Liver (tissue), 8 donors: ENCODE measurements at regions not wholly inside any gene's neighbourhood (a gene's known extent, or its start where the extent isn't known, plus 50 kb on each side); places are given as distances from the start of the nearest gene placed in this dataset.

Experiments used
- DNase-seq: peaks from one replicate; pipeline ENCODE4 v3.0.0-alpha.2; 2017; ENCODE audit warnings: low spot score
- H3K27ac ChIP-seq, 2 donors: one replicate each; pipeline ENCODE4 v1.7.0; 2013; ENCODE audit warnings: inconsistent platforms in 2 of 2, low read length in 2 of 2, control low read depth in 1 of 2, low read depth in 1 of 2, mild to moderate bottlenecking in 1 of 2
- H3K27me3 ChIP-seq, 4 donors: one replicate each; pipeline versions ENCODE4 v1.6.1 to v1.7.0; 2013; ENCODE audit warnings: low read length in 3 of 4, inconsistent platforms in 1 of 4, mild to moderate bottlenecking in 1 of 4, moderate library complexity in 1 of 4; ENCODE audit not compliant: control insufficient read depth in 4 of 4, insufficient read depth in 4 of 4
- H3K36me3 ChIP-seq, 4 donors: one replicate each; pipeline versions ENCODE4 v1.6.1 to v1.7.0; 2013; ENCODE audit warnings: low read length in 3 of 4, mild to moderate bottlenecking in 3 of 4, low read depth in 1 of 4, moderate library complexity in 1 of 4; ENCODE audit not compliant: control insufficient read depth in 4 of 4, insufficient read depth in 3 of 4
- H3K4me1 ChIP-seq, 4 donors: one replicate each; pipeline versions ENCODE4 v1.6.1 to v1.7.0; 2013; ENCODE audit warnings: low read length in 3 of 4, mild to moderate bottlenecking in 3 of 4, moderate library complexity in 1 of 4; ENCODE audit not compliant: control insufficient read depth in 4 of 4, insufficient read depth in 4 of 4
- H3K4me3 ChIP-seq, 3 donors: one replicate each; pipeline versions ENCODE4 v1.6.1 to v1.7.0; 2013; ENCODE audit warnings: low read length in 3 of 3, control low read depth in 1 of 3, low read depth in 1 of 3, mild to moderate bottlenecking in 1 of 3
- H3K9ac ChIP-seq, 2 donors: one replicate each; pipeline ENCODE4 v1.7.0; 2013; ENCODE audit warnings: low read length in 2 of 2, mild to moderate bottlenecking in 2 of 2, moderate library complexity in 2 of 2, control low read depth in 1 of 2, low read depth in 1 of 2
- H3K9me3 ChIP-seq, 4 donors: one replicate each; pipeline versions ENCODE4 v1.6.1 to v1.7.0; 2013; ENCODE audit warnings: low read length in 3 of 4; ENCODE audit not compliant: control insufficient read depth in 4 of 4
- EGR1 ChIP-seq, 2 donors: IDR thresholded peaks; 2 replicates each; pipeline ENCODE4 v1.6.1; 2016 to 2018; ENCODE audit warnings: antibody characterized with exemption in 2 of 2, low read depth in 2 of 2
- FOXA1 ChIP-seq: IDR thresholded peaks from 2 replicates; pipeline ENCODE4 v1.6.1; 2016; ENCODE audit warnings: antibody characterized with exemption
- FOXA2 ChIP-seq: IDR thresholded peaks from 2 replicates; pipeline ENCODE4 v1.6.1; 2016; ENCODE audit warnings: antibody characterized with exemption
- GABPA ChIP-seq, 2 donors: IDR thresholded peaks in 1 of 2; conservative IDR thresholded peaks in 1 of 2; 2 replicates each; pipeline ENCODE4 v1.6.1; 2016; ENCODE audit warnings: antibody characterized with exemption in 2 of 2, mild to moderate bottlenecking in 1 of 2, moderate library complexity in 1 of 2
- HNF4A ChIP-seq, 2 donors: conservative IDR thresholded peaks; 2 replicates each; pipeline ENCODE4 v1.6.1; 2016; ENCODE audit warnings: antibody characterized with exemption in 2 of 2, mild to moderate bottlenecking in 2 of 2
- HNF4G ChIP-seq: IDR thresholded peaks from 2 replicates; pipeline ENCODE4 v1.6.1; 2016; ENCODE audit warnings: antibody characterized with exemption
- JUND ChIP-seq, 2 donors: IDR thresholded peaks; 2 replicates each; pipeline ENCODE4 v1.6.1; 2016; ENCODE audit warnings: antibody characterized with exemption in 2 of 2
- NR2F2 ChIP-seq: IDR thresholded peaks from 2 replicates; pipeline ENCODE4 v1.6.1; 2016; ENCODE audit warnings: antibody characterized with exemption
- RAD21 ChIP-seq, 2 donors: IDR thresholded peaks; 2 replicates each; pipeline ENCODE4 v1.6.1; 2016; ENCODE audit warnings: antibody characterized with exemption in 2 of 2, mild to moderate bottlenecking in 2 of 2
- RXRA ChIP-seq, 2 donors: IDR thresholded peaks; 2 replicates each; pipeline ENCODE4 v1.6.1; 2017 to 2018; ENCODE audit warnings: antibody characterized with exemption in 2 of 2, mild to moderate bottlenecking in 1 of 2
- SP1 ChIP-seq: IDR thresholded peaks from 2 replicates; pipeline ENCODE4 v1.6.1; 2018; ENCODE audit warnings: antibody characterized with exemption, mild to moderate bottlenecking
- TAF1 ChIP-seq: conservative IDR thresholded peaks from 2 replicates; pipeline ENCODE4 v1.6.1; 2016; ENCODE audit warnings: antibody characterized with exemption, mild to moderate bottlenecking
- WGBS: extraction: QIAGEN DNeasy Blood & Tissue Kit; methylation state at CpG from one replicate; pipeline ENCODE4 v1.1.7; 2013; 5-methylcytosine and 5-hydroxymethylcytosine counted together
- TF ChIP-seq, protein P1 (sequence below): fragments of 150-350 bp; IDR thresholded peaks from 2 replicates; pipeline ENCODE4 v1.5.1; 2017; ENCODE audit warnings: improper control_type of control experiment, low read depth, low read length; ENCODE audit not compliant: missing input control
- TF ChIP-seq, protein P2 (sequence below): IDR thresholded peaks from 2 replicates; pipeline ENCODE4 v1.6.1; 2016; ENCODE audit warnings: antibody characterized with exemption, mild to moderate bottlenecking
- TF ChIP-seq, protein P3 (sequence below): IDR thresholded peaks from 2 replicates; pipeline ENCODE4 v1.6.1; 2016; ENCODE audit warnings: antibody characterized with exemption
- TF ChIP-seq, protein P4 (sequence below): IDR thresholded peaks from 2 replicates; pipeline ENCODE4 v1.6.1; 2016; ENCODE audit warnings: antibody characterized with exemption
- TF ChIP-seq, protein P5 (sequence below): IDR thresholded peaks from 2 replicates; pipeline ENCODE4 v1.6.1; 2016; ENCODE audit warnings: antibody characterized with exemption
- donor health status: healthy.
- donor health status: healthy.
- donor health status: healthy.
- donor health status: healthy.
- donor health status: healthy.

DNA sequence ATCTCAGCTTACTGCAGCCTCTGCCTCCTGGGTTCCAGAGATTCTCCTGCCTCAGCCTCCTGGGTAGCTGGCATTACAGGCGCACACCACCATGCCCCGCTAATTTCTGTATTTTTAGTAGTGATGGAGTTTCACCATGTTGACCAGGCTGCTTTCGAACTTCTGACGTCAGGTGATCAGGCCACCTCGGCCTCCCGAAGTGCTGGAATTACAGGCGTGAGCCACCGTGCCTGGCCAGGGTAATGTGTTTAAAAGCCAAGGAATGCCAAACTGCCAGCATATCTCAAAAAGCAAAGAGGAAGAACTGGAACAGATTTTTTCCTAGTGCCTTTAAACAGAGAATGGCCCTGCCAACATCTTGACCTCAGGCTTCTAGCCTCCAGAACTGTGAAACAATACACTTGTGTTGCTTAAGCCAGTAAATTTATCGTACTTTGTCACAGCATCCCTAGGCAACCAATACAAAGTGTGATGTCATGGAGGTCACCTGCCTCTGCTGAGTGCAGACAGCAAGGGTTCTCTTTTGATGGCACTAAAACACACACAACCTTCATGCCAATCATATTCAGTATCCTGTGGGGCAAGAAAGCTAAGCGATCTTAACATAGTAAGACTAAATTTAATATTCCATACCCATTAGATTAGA lies 858.3 kb upstream of the TMPRSS15 start:
- H3K27me3 ChIP-seq = no peaks in the 10 kb centered on the region
- 80% methylated on average over 10 of the region's 10 CpGs for WGBS
- no peaks in the 10 kb centered on the region for H3K4me1 ChIP-seq
- TF ChIP-seq, protein P1, sequence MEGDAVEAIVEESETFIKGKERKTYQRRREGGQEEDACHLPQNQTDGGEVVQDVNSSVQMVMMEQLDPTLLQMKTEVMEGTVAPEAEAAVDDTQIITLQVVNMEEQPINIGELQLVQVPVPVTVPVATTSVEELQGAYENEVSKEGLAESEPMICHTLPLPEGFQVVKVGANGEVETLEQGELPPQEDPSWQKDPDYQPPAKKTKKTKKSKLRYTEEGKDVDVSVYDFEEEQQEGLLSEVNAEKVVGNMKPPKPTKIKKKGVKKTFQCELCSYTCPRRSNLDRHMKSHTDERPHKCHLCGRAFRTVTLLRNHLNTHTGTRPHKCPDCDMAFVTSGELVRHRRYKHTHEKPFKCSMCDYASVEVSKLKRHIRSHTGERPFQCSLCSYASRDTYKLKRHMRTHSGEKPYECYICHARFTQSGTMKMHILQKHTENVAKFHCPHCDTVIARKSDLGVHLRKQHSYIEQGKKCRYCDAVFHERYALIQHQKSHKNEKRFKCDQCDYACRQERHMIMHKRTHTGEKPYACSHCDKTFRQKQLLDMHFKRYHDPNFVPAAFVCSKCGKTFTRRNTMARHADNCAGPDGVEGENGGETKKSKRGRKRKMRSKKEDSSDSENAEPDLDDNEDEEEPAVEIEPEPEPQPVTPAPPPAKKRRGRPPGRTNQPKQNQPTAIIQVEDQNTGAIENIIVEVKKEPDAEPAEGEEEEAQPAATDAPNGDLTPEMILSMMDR = no peak
- TF ChIP-seq HNF4G (no peak), NR2F2 (no peak), GABPA (IDR thresholded peaks at IDR 0.05 in 1 of 2, conservative IDR thresholded peaks at IDR 0.05 in 1 of 2) (no peak), SP1 (no peak), FOXA2 (no peak), RAD21 (IDR thresholded peaks at IDR 0.05) (no peak), EGR1 (IDR thresholded peaks at IDR 0.05; ENCODE audit: low read depth in 2 of 2) (no peak), TAF1 (no peak), RXRA (IDR thresholded peaks at IDR 0.05) (no peak), JUND (IDR thresholded peaks at IDR 0.05) (no peak), FOXA1 (no peak), HNF4A (conservative IDR thresholded peaks at IDR 0.05) (no peak)
- TF ChIP-seq, protein P2, sequence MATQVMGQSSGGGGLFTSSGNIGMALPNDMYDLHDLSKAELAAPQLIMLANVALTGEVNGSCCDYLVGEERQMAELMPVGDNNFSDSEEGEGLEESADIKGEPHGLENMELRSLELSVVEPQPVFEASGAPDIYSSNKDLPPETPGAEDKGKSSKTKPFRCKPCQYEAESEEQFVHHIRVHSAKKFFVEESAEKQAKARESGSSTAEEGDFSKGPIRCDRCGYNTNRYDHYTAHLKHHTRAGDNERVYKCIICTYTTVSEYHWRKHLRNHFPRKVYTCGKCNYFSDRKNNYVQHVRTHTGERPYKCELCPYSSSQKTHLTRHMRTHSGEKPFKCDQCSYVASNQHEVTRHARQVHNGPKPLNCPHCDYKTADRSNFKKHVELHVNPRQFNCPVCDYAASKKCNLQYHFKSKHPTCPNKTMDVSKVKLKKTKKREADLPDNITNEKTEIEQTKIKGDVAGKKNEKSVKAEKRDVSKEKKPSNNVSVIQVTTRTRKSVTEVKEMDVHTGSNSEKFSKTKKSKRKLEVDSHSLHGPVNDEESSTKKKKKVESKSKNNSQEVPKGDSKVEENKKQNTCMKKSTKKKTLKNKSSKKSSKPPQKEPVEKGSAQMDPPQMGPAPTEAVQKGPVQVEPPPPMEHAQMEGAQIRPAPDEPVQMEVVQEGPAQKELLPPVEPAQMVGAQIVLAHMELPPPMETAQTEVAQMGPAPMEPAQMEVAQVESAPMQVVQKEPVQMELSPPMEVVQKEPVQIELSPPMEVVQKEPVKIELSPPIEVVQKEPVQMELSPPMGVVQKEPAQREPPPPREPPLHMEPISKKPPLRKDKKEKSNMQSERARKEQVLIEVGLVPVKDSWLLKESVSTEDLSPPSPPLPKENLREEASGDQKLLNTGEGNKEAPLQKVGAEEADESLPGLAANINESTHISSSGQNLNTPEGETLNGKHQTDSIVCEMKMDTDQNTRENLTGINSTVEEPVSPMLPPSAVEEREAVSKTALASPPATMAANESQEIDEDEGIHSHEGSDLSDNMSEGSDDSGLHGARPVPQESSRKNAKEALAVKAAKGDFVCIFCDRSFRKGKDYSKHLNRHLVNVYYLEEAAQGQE = no peak
- TF ChIP-seq, protein P3, sequence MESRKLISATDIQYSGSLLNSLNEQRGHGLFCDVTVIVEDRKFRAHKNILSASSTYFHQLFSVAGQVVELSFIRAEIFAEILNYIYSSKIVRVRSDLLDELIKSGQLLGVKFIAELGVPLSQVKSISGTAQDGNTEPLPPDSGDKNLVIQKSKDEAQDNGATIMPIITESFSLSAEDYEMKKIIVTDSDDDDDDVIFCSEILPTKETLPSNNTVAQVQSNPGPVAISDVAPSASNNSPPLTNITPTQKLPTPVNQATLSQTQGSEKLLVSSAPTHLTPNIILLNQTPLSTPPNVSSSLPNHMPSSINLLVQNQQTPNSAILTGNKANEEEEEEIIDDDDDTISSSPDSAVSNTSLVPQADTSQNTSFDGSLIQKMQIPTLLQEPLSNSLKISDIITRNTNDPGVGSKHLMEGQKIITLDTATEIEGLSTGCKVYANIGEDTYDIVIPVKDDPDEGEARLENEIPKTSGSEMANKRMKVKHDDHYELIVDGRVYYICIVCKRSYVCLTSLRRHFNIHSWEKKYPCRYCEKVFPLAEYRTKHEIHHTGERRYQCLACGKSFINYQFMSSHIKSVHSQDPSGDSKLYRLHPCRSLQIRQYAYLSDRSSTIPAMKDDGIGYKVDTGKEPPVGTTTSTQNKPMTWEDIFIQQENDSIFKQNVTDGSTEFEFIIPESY = no peak
- TF ChIP-seq, protein P4, sequence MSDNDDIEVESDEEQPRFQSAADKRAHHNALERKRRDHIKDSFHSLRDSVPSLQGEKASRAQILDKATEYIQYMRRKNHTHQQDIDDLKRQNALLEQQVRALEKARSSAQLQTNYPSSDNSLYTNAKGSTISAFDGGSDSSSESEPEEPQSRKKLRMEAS = no peak
- no peak overlapping the region for H3K9ac ChIP-seq
- H3K27ac ChIP-seq = no peak overlapping the region
- no peak overlapping the region for H3K4me3 ChIP-seq
- H3K36me3 ChIP-seq = no peaks in the 10 kb centered on the region
- no peak for DNase-seq
- H3K9me3 ChIP-seq = no peaks in the 10 kb centered on the region

DNA sequence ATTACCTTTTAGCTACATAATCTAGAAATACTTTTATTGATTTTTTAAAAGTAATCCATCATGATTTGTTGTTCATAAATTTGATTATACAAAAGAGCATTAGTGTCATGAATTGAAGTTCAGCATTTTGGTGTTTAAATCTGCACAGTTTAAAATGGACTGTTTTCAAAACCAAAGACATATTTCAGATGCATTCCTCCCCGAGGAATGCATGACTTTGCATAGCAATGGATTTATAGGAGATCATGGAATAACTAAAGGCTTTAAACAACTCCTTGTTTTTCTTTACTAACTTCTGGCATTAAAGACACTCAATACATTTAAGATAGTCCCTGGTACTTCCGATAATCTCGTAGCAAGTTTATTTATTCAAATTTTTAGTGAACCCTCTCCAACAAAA lies 863.1 kb upstream of the TMPRSS15 start:
- Histone ChIP-seq H3K9ac (no peak overlapping the region), H3K9me3 (no peaks in the 10 kb centered on the region), H3K36me3 (no peaks in the 10 kb centered on the region), H3K27ac (no peak overlapping the region), H3K4me3 (no peak overlapping the region), H3K27me3 (peaks cover 0 to 3% (median 0%) of the 10 kb centered on the region in 4 donors), H3K4me1 (no peaks in the 10 kb centered on the region)
- DNase-seq = no peak
- 73% methylated on average over 3 of the region's 3 CpGs for WGBS
- TF ChIP-seq NR2F2 = no peak
- TF ChIP-seq, protein P2 = no peak
- no peak for TF ChIP-seq GABPA (IDR thresholded peaks at IDR 0.05 in 1 of 2, conservative IDR thresholded peaks at IDR 0.05 in 1 of 2)
- TF ChIP-seq, protein P5, sequence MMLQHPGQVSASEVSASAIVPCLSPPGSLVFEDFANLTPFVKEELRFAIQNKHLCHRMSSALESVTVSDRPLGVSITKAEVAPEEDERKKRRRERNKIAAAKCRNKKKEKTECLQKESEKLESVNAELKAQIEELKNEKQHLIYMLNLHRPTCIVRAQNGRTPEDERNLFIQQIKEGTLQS = no peak
- TF ChIP-seq, protein P3 = no peak
- TF ChIP-seq RXRA (IDR thresholded peaks at IDR 0.05) = no peak
- no peak for TF ChIP-seq FOXA1
- no peak for TF ChIP-seq JUND (IDR thresholded peaks at IDR 0.05)
